ENCODE measurements at regions not wholly inside any gene's neighbourhood (a gene's known extent, or its start where the extent isn't known, plus 50 kb on each side); places are given as distances from the start of the nearest gene placed in this dataset.

GRCh38 chr18:46332921-46333341 lies 228.7 kb downstream of the HAUS1 start:
- TF ChIP-seq CTCF (IDR thresholded peaks at IDR 0.05; ENCODE audit: low read depth, low read length), result no peak
- no peak for TF ChIP-seq EZH2phosphoT487 (IDR thresholded peaks at IDR 0.05; ENCODE audit: low read depth)

Measured in OCI-LY3 (cell line).